HCT116 (cell line): ENCODE measurements at regions not wholly inside any gene's neighbourhood (a gene's known extent, or its start where the extent isn't known, plus 50 kb on each side); places are given as distances from the start of the nearest gene placed in this dataset.

Source experiments
- JUND ChIP-seq: IDR thresholded peaks from 2 replicates; pipeline ENCODE4 v1.6.1; 2012
- POLR2A ChIP-seq: IDR thresholded peaks from 2 replicates; pipeline ENCODE4 v1.7.0; 2011; ENCODE audit warnings: borderline replicate concordance; ENCODE audit not compliant: insufficient read depth, insufficient read length; ENCODE audit errors: extremely low read depth
- REST ChIP-seq: IDR thresholded peaks from 2 replicates; pipeline ENCODE4 v1.6.1; 2012; ENCODE audit warnings: low read depth

DNA sequence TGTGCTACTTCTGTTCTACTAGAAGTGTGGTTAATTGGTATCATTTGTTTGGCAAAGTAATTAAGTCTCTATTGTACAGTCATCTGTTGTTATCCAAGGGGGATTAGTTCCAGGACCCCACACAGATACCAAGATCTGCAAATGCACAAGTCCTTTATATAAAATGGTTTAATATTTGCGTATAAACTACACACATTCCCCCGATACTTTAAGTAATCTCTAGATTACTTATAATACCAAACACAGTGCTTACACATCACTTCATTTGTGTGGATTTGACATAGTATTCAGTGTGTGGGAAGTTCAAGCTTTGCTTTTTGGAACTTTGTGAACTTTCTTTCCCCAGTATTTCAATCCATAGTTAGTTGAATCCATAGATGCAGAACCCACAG lies 50.5 kb upstream of the ABI3BP start:
- TF ChIP-seq POLR2A (no peak), JUND (no peak), REST (no peak)
